ENCODE measurements at regions not wholly inside any gene's neighbourhood (a gene's known extent, or its start where the extent isn't known, plus 50 kb on each side); places are given as distances from the start of the nearest gene placed in this dataset.

- no peak for TF ChIP-seq CEBPZ (IDR thresholded peaks at IDR 0.05; ENCODE audit: low read depth, low read length)
- no peak for TF ChIP-seq NKRF (conservative IDR thresholded peaks at IDR 0.05)
- no peak for TF ChIP-seq BCL11A (IDR thresholded peaks at IDR 0.05; ENCODE audit: low read depth, low read length)
- TF ChIP-seq MTA3 (IDR thresholded peaks at IDR 0.05; ENCODE audit: borderline replicate concordance, low read length), result no peak
- no peak for TF ChIP-seq PAX8 (IDR thresholded peaks at IDR 0.05)
- TF ChIP-seq STAT3 (IDR thresholded peaks at IDR 0.05; ENCODE audit: low read depth, low read length), result no peak
- TF ChIP-seq SREBF2 (IDR thresholded peaks at IDR 0.05; ENCODE audit: low read length), result no peak
- 0 out of 3 replicates have a peak, but pooled peaks have one; percentile 30 for TF ChIP-seq POU2F2 (IDR thresholded peaks at IDR 0.05; ENCODE audit: borderline replicate concordance, low read depth, low read length)
- TF ChIP-seq ETV6 (conservative IDR thresholded peaks at IDR 0.05 in 1 of 2, IDR thresholded peaks at IDR 0.05 in 1 of 2; ENCODE audit: borderline replicate concordance in 1 of 2, low read depth in 1 of 2), result no peak
- TF ChIP-seq RELB (IDR thresholded peaks at IDR 0.05; ENCODE audit: low read depth), result peak; percentile 70; the same call in 1 of the 2 replicates
- no peak for TF ChIP-seq ZBTB4 (CRISPR knock-in tag; IDR thresholded peaks at IDR 0.05)
- TF ChIP-seq KLF5 (IDR thresholded peaks at IDR 0.05; ENCODE audit: partially characterized antibody), result no peak
- no peak for TF ChIP-seq REST (IDR thresholded peaks at IDR 0.05; ENCODE audit: low read depth, low read length)
Observed at GRCh38 chr2:118227698-118228508, 139.6 kb downstream of the INSIG2 start (continued).

Measured in GM12878 (cell line).